ENCODE measurements at regions not wholly inside any gene's neighbourhood (a gene's known extent, or its start where the extent isn't known, plus 50 kb on each side); places are given as distances from the start of the nearest gene placed in this dataset.
"Not testable (repeated sequence)": the region's sequence is repeated elsewhere in the genome, so short reads cannot be mapped to it uniquely, and the experiment has no call there.

- TF ChIP-seq CTCF, EP300, POLR2A, POLR2AphosphoS5 (IDR thresholded peaks at IDR 0.05): not testable (repeated sequence)
Observed at GRCh38 chr16:29062235-29062634, 77.4 kb downstream of the LAT start.
